K562 (cell line): ENCODE measurements at regions not wholly inside any gene's neighbourhood (a gene's known extent, or its start where the extent isn't known, plus 50 kb on each side); places are given as distances from the start of the nearest gene placed in this dataset.

ENCODE experiments used
- ARID4B ChIP-seq: sonication (generic); formaldehyde crosslinking; IDR thresholded peaks from 2 replicates; pipeline ENCODE4 v1.8.0; 2022; ENCODE audit warnings: mild to moderate bottlenecking, missing genetic modification reagents
- ETV5 ChIP-seq: sonication (generic); formaldehyde crosslinking; IDR thresholded peaks from 2 replicates; pipeline ENCODE4 v1.4.0; 2020; ENCODE audit warnings: low read depth, mild to moderate bottlenecking, missing genetic modification reagents
- FOXM1 ChIP-seq, 2 experiments: fragments of 450-650 bp in 1 of 2; sonication (generic) in 1 of 2; formaldehyde crosslinking in 1 of 2; IDR thresholded peaks; 2 replicates each; pipeline versions ENCODE4 v1.6.1 to v1.9.0; 2017 to 2022; ENCODE audit warnings: low read depth in 2 of 2, mild to moderate bottlenecking in 2 of 2, missing genetic modification reagents in 1 of 2, moderate library complexity in 1 of 2
- FOXO4 ChIP-seq: fragments of 450-650 bp; formaldehyde crosslinking; IDR thresholded peaks from 2 replicates; pipeline ENCODE4 v1.4.0; 2020; ENCODE audit warnings: mild to moderate bottlenecking, moderate library complexity
- IFI16 ChIP-seq: fragments of 250-450 bp; sonication (Bioruptor Pico); IDR thresholded peaks from 2 replicates; pipeline ENCODE4 v2.1.2; 2022; ENCODE audit warnings: mild to moderate bottlenecking, inconsistent platforms
- JUN ChIP-seq, 2 experiments: sonication (generic) in 1 of 2; formaldehyde crosslinking in 1 of 2; IDR thresholded peaks; 2 replicates each; pipeline versions ENCODE4 v1.6.1 to v1.8.0; 2012 to 2022; ENCODE audit warnings: borderline replicate concordance in 2 of 2, mild to moderate bottlenecking in 2 of 2, improper control_type of control experiment in 1 of 2, low read depth in 1 of 2, low read length in 1 of 2, missing genetic modification reagents in 1 of 2
- SIN3B ChIP-seq: fragments of 450-650 bp; IDR thresholded peaks from 2 replicates; pipeline ENCODE4 v1.6.1; 2017; ENCODE audit warnings: low read depth, mild to moderate bottlenecking, moderate library complexity
- ZFX ChIP-seq: sonication (generic); formaldehyde crosslinking; IDR thresholded peaks from 2 replicates; pipeline ENCODE4 v1.8.0; 2022; ENCODE audit warnings: mild to moderate bottlenecking, missing genetic modification reagents, moderate library complexity
- ZNF121 ChIP-seq: sonication (generic); formaldehyde crosslinking; conservative IDR thresholded peaks from 2 replicates; pipeline ENCODE4 v1.8.0; 2022; ENCODE audit warnings: missing genetic modification reagents

- TF ChIP-seq ETV5 (CRISPR knock-in tag) (no peak), SIN3B (no peak), JUN (IDR thresholded peaks at IDR 0.05; ENCODE audit: borderline replicate concordance, low read depth, low read length) (no peak), JUN (CRISPR knock-in tag; IDR thresholded peaks at IDR 0.05; ENCODE audit: borderline replicate concordance) (no peak), ZNF121 (CRISPR knock-in tag) (no peak), FOXM1 (IDR thresholded peaks at IDR 0.05; ENCODE audit: low read depth) (no peak), FOXM1 (CRISPR knock-in tag; IDR thresholded peaks at IDR 0.05; ENCODE audit: low read depth) (no peak), ZFX (CRISPR knock-in tag) (no peak), ARID4B (CRISPR knock-in tag) (no peak), IFI16 (CRISPR knock-in tag) (no peak), FOXO4 (no peak)
Observed at GRCh38 chr10:43902842-43903241, 254.2 kb upstream of the ZNF32 start.
